Posterior vena cava (tissue), 2 donors: ENCODE measurements at regions not wholly inside any gene's neighbourhood (a gene's known extent, or its start where the extent isn't known, plus 50 kb on each side); places are given as distances from the start of the nearest gene placed in this dataset.

Experiments
- DNase-seq: peaks from one replicate; pipeline ENCODE4 v3.0.0-alpha.2; 2020; ENCODE audit warnings: low spot score
- intact Hi-C, 2 donors: fragments of 100-400 bp; cut with DNase I; formaldehyde crosslinking; loops; one replicate each; pipeline versions ENCODE4 v1.14.1 to v1.14.2; 2022 to 2023
- donor health status: DM: yes; HTN: yes; CAD: no.
- donor health status: DM: yes; HTN: yes; CAD: no.

DNA sequence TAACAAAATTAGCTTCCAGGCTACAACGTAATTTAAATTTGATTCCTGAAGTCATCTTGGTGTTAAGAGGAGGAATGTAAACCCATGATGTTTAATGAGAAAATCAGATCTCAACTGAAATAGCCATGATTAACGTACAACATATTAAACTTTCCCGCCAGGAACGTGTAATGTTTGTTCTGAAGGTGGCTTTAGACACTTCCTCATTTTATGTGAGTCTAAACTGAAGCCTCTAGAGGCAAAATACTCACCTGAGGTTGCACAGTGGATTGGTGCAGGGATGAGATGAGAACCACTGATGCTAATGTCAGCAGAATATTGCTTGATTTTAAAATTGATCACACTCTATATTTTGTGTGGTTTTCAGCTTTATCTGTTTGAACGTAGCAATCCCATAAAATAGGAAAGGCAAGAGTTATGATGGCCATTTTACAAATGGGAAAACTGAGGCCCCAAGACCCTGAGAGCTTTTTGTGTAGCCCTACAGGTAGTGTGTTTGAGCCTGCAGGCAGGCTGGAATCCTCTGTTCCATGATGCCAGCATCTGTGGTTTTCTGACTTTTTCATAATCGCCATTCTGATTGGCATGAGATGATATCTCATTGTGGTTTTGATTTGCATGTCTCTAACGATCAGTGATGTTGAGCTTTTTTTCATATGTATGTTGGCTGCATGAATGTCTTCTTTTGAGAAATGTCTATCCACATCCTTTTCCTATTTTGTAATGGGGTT lies 243.7 kb upstream of the BMPER start:
- DNase-seq: no peak
- intact Hi-C loops: no loop called here

DNA sequence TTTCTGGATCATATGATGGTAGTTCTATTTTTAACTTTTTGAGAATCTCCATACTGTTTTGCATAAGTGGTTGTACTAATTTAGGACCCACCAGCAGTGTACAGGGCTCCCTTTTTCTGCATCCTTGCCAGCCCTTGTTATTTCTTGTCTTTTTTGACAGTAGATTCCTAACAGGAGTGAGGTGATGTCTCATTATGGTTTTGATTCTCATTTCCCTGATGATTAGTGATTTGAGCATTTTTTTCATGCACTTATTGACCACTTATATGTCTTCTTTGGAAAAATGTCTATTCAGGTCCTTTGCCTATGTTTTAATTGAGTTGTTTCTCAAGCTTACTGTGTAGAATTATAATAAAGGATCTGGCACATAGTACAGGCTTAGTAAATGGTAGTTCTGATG lies 238.8 kb upstream of the BMPER start:
- no peak for DNase-seq
- intact Hi-C loops: no loop called here

DNA sequence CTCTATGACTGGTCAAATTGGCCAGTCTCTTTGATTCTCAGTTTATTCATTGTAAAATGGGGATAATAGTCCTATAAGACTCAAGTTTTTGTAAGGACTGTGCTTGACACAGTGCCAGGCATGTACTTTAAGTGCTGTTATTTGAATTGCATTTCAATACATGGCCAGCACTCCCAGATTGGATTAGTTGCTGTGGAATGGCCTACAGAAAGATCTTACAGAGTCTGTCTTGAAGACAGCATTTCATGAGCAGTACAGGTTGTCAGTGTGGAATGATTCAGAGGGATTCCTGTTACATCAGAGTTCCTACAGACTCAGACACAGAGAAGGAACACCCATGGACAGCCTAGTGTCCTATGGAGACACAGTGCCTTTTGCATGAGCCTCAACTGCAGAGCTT lies 238.1 kb upstream of the BMPER start:
- no peak for DNase-seq
- intact Hi-C loops: no loop called here

DNA sequence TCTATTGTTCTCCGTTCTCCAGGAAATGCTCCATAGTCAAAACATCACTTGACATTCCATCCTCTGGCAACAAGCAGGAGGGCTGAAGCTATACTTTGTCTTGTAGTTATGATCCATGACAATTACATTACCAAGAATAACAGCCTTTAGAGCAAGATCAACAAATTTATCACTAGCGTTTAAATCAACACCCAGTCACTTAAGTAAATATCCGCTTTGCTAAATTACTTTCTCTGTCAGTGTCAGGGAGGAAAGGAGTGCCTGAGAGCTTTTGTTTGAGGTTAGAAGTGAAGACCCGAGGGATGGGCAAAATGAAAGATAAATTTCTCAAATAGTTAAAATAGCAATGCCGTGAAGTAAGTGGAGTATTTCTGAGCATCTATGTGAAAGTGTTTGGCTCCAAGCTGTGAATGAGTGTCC lies 236.1 kb upstream of the BMPER start:
- intact Hi-C loops: no loop called here
- no peak for DNase-seq

DNA sequence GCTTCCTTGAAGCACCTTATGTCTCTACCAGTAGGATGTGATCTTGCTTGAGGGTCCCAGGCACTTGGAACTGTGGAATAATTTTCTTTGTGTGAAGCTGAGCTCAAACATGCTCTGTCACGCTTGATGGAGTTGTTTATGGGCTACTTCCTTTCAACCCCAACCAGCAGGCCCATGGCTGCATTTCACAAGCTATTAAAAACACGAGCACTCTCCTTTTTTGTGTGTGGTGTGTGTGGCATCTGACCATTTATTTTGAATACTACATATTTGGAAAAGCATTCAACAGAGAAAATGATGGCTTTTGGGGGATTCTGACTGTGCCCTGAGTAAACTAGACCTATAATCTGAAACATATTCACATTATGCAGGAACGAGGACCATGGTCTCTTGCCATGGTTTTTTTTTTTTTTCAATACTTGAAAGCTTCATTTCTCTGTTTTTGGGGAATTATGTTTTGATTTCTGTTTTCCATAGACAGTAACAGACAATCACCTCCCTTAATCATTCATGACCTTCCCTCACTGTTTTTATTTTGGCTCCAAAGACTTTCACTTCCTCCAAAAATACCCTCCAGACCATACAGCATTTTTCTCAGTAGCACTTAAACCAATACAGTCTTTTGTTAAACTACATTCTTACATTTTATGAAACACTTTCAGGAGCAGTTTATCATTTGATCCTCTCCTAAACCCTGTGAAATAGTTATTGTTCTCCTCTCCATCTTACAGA lies 233.6 kb upstream of the BMPER start:
- intact Hi-C loops: no loop called here
- DNase-seq: no peak

DNA sequence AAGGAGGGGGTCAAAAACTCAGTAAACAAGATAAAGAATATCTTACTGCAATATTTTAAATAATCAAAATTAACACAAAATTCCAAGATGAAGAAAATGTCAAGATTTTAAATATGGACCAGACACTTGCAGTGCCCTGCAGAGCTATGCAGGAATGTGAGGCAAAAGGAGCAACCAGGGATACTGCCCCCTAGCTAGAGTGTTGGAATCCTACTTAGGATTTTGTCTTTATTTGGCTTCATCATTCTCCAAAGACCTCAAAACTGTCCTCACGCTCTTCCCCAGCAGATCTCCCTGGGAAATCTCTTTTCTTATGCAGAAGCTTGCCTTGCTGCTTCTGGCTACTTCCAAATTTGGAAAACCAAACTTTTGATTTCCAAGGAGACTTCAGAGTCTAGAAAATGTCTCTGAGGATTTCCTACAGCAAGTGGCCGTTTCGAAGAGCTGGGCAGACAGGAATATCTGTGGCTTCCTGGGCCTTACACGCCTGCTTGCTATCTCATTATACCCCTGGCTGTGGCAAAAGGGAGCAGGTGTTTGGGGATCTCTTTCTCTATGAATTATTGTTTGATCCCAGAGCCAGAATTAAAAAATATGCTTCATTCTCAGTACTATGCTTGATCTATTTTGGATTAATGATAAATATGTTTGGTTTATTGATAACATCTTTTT lies 232.2 kb upstream of the BMPER start:
- intact Hi-C loops: no loop called here
- DNase-seq: no peak

DNA sequence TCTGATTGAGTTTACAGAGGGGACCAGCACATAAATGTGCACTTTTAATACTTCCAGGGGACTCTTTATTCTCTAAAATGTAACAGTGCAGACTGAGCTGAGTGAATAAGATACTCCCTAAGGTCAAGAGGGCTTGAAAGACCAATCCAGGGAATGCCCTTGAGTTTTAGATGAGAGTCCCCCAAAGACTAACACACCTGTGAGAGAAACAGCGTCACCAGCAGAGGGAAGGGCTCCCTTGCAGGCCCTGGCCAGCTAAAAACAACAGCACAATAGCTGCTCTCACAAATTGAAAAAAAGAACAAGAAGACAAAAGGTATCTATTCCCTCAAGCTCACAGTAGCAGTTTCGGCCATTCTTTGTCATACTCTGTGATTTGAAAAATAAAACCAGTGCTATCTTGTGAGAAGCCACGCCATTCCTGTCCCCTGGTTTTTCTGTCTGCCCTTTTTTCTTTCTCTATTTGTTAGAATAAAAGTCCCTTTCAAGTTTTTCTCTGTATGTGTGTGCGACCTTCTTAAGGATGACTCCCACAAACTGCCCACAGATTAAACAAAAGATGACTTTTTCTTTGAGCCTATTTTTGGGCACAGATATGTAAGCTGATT lies 230.4 kb upstream of the BMPER start:
- intact Hi-C loops: no loop called here
- DNase-seq: no peak

DNA sequence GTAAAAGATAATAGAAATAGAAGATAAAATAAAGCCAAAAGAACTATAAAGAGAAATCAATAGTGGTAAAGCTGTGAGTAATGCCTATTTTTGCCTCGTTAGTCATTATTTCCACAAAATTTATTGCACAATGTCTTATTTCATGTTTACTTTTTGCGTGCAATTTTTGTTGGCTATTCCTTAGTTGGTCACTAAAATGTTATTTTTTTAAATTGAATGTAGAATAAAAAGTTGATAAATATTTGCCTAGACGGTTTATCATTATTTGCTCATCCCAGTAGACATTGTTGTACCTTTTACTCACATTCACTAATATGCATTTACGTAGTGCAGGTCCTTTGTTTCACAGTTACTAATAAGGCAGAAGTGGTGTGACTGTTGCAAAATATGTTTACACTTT lies 227.8 kb upstream of the BMPER start:
- intact Hi-C loops: no loop called here
- DNase-seq: no peak

DNA sequence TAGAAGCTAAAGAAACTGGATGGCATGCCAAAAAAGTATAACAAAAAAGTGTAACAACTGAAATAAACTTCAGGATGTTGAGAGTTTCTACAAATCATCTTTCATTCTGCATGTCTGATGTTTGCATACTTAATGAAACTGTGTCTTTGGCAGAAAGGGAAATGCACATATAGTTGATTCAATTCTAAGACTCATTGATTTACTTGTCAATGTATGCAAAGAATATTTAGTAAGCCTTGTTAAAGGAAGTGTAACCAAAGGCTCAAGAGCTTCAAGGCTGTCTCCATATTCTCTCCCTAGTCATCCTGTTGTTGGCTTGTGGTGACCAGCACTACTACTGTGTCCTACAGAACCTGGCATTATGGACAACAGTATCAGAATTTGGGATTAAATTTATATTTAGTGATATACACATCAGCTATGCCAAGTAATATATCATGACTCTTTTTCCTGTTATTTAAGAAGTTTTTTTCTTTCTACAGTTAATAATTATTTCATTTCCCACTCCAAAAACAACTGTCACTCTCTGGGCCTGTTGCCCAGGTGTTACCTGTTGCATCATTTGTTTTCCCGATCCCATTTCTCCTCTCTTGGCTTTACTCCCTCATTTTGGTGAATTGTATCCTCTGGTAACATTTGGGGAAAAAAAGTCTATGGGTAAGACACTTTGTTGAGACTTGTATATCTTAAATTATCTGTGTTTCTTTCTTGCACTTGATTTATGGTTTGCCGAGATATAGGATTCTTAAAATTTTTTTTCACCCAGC lies 226.6 kb upstream of the BMPER start:
- intact Hi-C loops: no loop called here
- DNase-seq: no peak

DNA sequence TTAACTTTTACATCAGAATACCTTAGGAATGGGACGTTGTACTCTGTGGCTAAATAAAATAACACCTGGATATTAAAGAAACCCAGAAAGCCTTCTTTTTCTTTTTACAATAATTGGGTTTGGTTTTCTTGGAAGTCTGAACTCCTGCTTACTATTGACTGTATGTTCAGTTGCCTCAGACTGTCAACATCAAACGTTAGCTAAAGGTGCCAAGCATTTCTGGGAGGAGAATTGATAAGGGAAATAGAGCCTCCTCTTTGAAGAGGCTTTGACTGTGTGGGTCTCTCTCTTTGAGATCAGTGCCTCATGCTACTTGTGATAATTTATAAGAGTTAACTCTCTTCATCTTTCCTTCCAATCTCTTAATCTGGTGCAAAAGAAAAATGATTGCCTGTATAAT lies 224.7 kb upstream of the BMPER start:
- DNase-seq: no peak
- intact Hi-C loops: no loop called here

DNA sequence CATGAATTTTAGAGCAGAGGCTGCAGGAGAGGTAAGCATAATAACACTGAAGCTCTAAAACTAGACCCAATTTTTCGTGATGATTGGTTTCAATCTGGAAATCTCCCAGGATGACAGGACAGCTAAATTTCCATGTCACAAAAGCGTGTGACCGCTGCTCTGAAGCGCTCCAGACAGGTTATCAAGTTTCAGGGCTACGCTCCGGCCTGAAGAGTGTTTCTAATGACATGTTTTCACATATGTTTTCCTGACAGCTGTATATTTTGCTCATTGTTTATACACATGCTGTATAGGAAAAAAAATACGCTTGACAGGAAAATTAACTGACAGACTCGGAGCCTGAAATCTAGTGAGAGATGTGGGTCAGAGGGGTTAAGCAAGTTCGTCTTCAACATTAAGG lies 219.8 kb upstream of the BMPER start:
- DNase-seq: no peak
- intact Hi-C loops: no loop called here

DNA sequence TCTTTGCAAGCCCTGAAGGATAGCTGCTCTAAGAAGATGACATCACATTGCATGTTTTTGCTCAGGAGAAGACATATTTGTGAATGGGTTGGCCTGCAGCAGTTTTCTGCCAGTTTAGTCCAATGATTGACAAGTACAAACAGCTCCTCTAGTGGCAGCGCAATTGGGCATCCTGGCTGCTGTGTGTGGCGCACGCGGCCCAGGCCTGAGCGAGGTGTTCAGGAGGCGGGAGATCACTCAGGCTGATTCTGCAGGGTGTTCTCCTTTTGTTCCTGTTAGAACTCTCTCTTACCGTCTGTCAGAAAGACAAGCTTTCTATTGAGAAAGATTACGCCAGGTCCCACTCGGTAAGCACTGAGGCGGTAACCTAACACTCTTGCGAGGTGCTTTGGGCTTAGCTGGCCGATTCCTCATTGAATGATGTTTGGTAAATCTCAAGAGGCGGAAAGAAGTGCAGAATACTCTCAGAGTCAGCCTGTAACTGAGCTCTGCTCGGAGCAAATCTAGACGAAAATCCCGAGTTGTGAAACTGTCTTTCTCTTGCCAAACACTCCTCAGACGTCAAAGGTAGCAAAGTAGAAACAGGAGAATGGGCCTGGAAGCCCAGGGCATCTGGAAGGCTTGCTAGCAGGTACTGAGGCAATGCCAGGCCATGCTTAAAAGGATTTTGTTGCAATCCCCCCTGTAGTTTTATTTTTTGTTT lies 219.2 kb upstream of the BMPER start:
- DNase-seq: no peak
- intact Hi-C loops: no loop called here

DNA sequence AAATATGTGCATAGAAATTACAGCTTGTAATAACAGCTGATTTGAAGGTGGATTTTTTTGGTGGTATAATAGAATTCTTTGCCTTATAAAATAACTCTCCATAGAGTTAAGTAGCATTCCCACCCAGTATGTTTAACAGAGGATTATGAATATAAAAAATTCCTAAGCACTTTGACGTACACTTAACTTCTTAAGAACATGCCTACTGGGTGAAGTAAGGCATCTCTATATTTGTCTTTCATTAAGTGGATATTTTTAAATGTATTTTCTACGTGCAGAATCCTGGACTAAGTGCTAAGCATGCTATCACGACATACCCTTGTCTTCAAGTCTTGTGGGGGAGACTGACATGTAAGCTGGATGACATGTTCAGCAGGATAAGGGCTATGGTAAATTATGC lies 217.7 kb upstream of the BMPER start:
- no peak for DNase-seq
- intact Hi-C loops: no loop called here

DNA sequence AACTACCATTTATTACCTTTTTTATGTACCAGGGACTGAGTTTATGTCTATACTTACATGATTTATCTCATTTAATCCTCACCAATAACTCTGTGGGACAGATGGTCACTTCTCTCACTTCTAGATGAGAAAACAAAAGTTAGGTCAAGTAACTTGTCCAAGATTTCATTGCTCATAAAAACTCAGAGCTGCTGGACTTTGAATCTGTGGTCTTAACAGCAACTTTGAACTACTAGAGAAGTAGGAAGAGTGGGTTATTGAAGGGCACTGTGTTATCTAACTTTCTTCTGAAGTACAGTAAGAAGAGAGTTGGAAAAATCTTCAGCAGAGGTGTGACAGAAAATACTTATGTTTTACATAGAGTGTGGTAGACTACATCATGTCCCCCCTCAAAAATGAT lies 214.2 kb upstream of the BMPER start:
- intact Hi-C loops: no loop called here
- no peak for DNase-seq

DNA sequence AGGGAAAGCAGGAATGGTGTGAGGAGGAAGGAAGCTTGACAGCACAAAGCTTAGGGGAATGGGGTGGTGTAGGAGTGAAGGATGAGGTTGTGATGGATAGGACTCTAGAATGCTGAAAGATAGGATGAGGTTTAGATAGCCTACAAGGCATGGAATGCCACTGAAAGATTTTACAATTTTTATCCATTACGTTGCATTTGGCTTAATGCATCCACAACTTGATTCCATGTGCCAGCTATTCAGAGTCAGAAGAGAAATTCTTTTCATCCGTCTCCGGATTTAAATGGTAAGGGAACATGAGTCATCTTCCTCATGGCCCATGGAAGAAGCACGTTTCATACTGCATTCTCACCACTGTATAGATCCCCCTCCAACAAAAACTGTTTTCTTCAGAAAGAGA lies 212.4 kb upstream of the BMPER start:
- intact Hi-C loops: no loop called here
- no peak for DNase-seq

DNA sequence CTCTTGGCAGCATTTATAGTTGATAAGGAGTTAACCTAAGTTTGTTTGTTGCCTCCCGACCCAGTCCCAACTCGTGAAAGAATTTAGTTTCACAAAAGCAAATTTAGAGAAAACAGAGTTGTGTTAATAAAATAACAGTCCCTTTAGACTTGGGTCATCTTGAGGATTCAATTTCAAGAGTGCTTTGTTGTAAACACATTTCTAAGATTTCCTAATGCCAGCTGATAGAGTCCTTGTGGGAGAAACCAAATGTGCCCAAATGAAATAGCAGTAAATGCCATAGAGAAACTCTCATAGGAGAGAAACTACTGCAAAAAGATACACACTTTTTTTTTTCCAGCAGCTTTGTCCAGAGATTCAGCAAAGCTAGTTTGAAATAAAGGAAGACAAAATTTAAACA lies 211.3 kb upstream of the BMPER start:
- intact Hi-C loops: no loop called here
- no peak for DNase-seq

DNA sequence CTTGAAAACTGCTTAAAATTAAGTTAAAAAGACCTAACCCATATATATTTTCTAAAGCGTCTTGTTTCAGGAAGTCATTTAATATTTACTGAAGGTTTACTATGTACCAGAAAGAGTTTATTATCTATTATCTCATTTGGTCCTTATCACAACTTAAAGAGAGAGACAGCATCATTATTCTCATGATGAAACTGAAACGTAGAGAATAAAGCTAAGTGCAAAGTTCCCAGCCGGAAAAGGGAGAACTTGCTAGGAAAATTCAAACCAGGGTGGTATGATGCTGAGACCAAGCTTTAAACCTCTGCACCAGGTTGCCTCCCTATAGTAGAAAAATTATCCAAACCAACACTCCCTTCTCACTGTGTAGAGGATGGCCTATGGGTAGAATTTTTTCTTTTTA lies 207.7 kb upstream of the BMPER start:
- intact Hi-C loops: no loop called here
- DNase-seq: no peak

DNA sequence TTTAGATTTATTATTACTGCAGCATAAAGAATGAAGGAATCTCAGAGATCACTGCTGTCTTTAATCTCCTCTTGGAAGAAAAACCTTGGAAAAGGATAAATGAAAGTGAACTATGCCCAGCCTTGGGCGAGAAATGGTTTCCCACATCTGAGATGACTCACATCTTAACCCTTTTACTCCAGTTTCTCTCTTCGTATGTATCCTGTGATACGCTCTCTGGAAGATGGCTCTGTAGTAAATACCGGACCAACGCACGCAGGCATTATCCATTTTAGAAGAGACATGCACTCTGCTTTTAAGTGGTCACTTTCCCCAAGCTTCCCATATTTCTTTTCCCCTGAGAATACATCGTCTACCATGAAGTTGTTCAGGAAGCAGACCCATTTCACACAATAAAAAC lies 207.3 kb upstream of the BMPER start:
- no peak for DNase-seq
- intact Hi-C loops: no loop called here

DNA sequence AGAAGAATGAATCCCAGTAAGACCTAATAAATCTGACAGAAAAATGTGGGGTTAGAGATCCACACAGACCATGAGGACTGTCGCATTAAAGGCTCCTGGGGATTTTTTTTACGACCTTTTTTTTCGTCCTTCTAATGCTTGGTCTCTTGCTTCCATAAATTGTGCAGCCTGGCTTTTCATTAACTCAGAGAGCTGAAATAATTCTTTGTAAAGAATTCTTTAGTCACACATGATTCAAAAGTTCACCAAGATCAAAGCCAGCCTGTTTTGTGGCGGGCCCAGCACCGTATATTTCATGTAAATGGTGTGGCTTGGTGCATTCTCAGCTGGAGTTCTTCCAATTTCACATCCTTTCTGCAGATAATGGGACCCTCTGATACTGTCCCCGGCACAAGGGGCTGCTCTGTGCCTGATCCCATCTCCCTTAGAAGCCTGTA lies 206.6 kb upstream of the BMPER start:
- no peak for DNase-seq
- intact Hi-C loops: no loop called here
